ENCODE measurements at regions not wholly inside any gene's neighbourhood (a gene's known extent, or its start where the extent isn't known, plus 50 kb on each side); places are given as distances from the start of the nearest gene placed in this dataset.
"Not testable (repeated sequence)": the region's sequence is repeated elsewhere in the genome, so short reads cannot be mapped to it uniquely, and the experiment has no call there.

DNA sequence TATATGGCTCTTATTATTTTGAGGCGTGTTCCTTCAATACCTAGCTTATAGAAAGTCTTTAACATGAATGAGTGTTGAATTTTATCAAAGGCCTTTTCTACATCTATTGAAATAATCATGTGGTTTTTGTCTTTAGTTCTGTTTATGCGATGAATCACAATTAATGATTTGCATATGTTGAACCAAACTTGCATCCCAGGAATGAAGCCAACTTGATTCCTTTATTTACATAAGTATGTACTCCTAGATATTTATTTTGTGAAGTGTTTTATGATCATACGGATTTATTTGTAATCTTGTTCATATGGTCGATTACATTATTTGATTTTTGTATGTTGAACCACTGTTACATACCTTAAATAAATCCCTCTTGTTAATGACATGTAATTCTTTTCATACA lies 244.3 kb upstream of the KCND2 start:
- DNase-seq (no peak), ATAC-seq (no peak)
- intact Hi-C loops (cut with micrococcal nuclease): no loop called here

DNA sequence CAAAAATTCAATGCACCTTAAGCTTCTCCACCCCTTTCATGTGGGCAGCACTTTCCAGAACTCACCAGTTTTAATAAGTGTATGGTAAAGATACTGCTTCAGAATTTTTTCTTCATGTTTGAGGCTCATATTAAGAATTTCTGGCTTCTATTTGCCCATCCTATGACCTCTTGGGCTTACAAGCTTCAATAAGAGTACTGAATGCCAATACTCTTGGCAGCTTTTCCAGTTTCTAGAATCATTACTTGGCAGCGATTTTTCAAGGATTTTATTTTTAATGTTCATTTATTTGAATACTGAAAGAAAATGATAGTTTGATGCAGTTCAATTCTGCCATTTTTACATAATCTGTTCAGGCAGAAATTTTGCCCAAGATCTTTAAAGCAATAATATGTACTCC lies 242.1 kb upstream of the KCND2 start:
- no peak for ATAC-seq
- DNase-seq: no peak
- intact Hi-C loops (cut with micrococcal nuclease): no loop called here

DNA sequence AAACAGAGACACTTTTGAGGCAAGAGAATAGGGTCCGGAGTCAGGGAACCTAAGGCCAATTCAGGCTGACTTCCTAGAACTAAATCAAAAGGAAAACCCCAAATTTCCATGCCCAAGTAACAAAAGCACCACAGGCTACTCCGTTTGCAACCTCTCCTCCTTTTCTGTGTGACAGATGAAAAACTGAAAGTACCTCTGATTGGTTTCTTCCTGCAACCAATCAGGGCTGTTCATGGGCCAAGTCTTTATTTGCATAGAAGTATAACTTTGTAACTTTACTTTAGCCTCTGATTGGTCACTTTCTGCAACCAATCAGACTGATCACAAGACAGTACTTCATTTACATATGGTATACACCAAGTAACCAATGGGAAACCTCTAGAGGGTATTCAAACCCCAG lies 239.9 kb upstream of the KCND2 start:
- no peak for ATAC-seq
- no peak for DNase-seq
- intact Hi-C loops (cut with micrococcal nuclease): no loop called here

DNA sequence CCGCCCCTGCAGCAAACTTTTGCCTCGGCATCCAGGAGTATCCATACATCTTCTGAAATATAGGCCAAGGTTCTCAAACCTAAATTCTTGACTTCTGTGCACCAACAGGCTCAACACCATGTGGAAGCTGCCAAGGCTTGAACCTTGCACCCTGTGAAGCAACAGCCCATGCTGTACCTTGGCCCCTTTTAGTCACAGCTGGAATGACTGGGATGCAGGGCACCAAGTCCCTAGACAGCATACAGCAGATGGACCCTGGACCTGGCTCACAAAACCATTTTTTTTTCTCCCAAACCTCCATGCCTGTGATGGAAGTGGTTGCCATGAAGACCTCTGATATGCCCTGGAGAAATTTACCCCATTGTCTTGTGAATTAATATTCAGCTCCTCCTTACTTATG lies 233.8 kb upstream of the KCND2 start:
- intact Hi-C loops (cut with micrococcal nuclease): no loop called here
- no peak for DNase-seq
- no peak for ATAC-seq

DNA sequence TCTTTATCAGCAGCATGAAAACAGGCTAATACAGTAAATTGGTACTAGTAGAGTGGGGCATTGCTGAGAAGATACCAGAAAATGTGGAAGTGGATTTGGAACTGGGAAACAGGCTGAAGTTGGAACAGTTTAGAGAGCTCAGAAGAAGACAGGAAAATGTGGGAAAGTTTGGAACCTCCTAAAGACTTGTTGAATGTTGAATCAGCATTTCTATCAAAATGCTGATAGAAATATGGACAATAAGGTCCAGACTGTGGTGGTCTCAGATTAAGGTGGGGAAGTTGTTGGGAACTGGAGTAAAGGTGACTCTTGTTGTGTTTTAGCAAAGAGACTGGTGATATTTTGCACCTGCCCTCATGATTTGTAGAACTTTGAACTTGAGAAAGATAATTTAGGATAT lies 231.2 kb upstream of the KCND2 start:
- DNase-seq (no peak), ATAC-seq (no peak)
- intact Hi-C loops (cut with micrococcal nuclease): no loop called here

GRCh38 chr7:120043250-120043649 lies 229.7 kb upstream of the KCND2 start:
- intact Hi-C loops (cut with micrococcal nuclease): no loop called here
- DNase-seq (no peak), ATAC-seq (no peak)

DNA sequence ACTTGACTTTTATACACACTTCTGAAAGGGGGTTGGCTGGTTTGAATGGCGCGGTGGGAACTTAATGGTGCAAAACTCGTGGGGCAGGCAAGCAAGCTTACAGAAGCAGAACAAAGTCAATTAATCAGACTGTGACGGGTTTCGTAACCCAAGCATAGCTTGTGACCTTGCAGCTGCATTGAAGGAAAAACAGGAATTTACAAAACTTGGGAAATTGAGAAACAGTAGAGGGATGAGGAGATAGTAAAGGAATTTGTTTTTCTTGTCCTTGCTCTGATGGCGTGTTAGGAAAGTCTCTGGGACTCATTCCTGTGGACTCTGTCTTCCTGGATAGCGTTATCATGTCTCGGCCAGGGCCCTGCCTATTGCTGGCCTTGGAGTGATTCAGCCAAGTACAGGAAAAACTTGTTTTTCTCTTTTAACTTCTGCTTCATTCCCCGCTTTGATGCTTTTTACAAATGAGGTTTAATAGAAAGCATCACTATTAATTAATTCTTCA lies 220.0 kb upstream of the KCND2 start:
- DNase-seq: peak; percentile 51
- intact Hi-C loops (cut with micrococcal nuclease): no loop called here
- ATAC-seq: peak; percentile 97

- ATAC-seq (peak; percentile 86), DNase-seq (no peak)
- intact Hi-C loops (cut with micrococcal nuclease): no loop called here
Measured at GRCh38 chr7:120053390-120053961, 219.5 kb upstream of the KCND2 start.

- DNase-seq (no peak), ATAC-seq (no peak)
- intact Hi-C loops (cut with micrococcal nuclease): no loop called here
Measured at GRCh38 chr7:120054376-120055100, 218.4 kb upstream of the KCND2 start.

DNA sequence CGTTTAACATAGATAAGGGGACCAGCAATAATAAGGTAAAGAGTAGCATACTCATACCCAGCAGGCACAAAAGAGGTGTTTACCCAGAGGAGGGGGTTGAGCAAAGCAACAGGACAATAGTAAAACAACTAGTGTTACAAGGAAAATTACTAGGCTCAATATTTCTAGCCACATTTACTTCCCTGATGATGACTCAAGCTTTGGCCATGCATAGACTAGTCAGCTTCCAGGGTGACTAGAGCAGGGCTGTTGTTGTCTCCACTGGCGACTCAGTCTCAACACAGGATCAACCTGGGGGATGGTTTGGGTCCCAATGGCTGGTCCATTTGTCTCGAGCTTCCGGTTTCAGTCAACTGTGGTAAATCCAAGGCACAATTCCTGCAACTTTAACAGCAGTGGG lies 217.7 kb upstream of the KCND2 start:
- ATAC-seq: no peak
- intact Hi-C loops (cut with micrococcal nuclease): no loop called here
- DNase-seq: no peak

DNA sequence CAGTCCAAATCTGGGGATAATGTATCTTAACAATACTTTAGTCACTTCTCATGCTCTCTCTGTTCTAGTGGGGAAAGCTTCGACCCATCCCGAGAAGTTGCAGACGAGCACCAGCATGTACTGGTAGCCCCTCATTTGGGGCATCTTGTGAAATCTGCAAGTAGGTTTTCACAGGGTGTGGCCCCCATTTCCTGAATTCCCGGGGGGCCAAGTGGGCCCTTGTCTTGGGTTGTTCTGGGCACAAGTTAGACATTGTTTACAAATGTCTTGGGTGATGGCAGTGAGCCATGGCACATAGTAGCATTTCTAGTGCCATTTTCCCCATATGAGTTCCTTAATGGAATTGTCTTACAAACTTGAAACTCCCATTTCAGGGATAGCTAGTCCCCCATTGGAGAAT lies 216.7 kb upstream of the KCND2 start:
- intact Hi-C loops (cut with micrococcal nuclease): no loop called here
- ATAC-seq: no peak
- no peak for DNase-seq

DNA sequence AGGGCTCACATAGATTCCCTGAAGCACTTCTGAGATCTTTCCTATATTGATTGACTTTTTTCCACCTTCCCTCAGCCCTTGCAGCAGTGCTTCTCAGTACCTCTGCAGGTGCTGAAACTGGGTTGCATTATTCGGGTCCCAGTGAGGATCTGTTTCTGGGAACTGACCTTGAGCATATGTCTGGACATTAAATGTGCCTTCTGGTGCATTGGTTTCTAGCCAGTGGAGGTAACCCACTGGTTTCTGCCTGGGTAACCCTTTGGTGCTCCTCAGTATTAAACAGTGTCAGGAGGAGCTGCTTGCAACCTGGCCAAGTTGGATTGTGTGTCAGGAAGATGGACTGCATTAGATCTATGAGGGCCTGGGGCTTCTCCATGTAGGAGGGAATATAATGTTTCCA lies 213.3 kb upstream of the KCND2 start:
- DNase-seq: no peak
- intact Hi-C loops (cut with micrococcal nuclease): no loop called here
- ATAC-seq: no peak

DNA sequence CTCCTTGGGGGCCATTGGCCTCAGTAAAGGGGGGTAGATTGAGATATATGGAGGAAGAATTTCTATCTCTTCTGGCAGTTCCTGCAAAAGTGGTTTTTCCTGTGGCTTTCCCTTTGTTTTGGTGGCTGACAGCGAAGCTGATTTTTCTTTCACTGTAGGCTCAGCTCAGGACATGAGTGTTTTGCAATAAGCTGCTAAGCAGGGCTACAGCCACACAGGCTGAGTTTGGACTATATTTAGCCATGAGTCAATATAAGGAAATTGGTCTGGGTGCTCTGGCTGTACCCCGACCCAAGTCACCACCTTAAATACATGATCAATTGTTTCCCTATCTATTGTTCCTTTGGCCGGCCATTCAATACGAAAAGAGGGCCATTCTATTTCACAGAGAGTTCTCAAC lies 212.7 kb upstream of the KCND2 start:
- intact Hi-C loops (cut with micrococcal nuclease): no loop called here
- ATAC-seq (peak; percentile 38), DNase-seq (no peak)

DNA sequence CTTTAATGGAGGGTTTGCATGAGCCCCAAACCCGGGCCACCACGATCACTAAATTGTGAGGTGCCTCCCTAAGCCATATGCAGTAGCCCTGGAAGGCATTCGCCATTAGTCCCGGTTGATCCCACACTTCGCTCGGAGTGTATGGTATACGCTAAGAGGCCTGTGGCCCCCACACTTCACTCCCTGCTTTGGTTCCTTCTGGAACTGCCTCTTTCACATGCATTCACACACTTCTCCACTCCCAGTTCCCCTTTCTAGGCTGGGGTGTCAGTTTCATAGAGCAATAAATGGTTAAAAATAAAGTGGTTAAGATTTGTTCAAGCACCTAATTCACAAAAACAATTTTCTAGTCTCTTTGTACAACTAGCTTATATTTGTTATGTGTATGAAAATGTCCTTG lies 212.1 kb upstream of the KCND2 start:
- intact Hi-C loops (cut with micrococcal nuclease): no loop called here
- DNase-seq: no peak
- ATAC-seq: no peak

DNA sequence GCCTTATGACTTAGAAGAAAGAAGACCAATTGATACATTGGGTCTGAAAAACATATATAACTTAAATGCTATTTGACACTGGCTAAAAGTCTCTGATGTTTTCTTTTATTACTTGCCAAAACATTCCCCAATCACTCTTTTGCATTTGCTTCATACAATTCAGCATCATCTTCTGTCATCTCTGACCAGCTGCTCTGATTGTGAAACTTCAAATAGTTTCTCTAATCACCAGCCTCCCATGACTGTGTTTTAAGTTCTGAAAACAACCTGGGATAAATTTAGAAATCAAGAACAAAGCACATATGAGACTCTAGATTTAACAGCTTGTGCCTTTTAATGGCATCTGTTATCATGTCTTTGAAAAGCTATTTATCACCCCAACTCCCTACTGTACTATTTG lies 208.4 kb upstream of the KCND2 start:
- intact Hi-C loops (cut with micrococcal nuclease): no loop called here
- DNase-seq (no peak), ATAC-seq (no peak)

DNA sequence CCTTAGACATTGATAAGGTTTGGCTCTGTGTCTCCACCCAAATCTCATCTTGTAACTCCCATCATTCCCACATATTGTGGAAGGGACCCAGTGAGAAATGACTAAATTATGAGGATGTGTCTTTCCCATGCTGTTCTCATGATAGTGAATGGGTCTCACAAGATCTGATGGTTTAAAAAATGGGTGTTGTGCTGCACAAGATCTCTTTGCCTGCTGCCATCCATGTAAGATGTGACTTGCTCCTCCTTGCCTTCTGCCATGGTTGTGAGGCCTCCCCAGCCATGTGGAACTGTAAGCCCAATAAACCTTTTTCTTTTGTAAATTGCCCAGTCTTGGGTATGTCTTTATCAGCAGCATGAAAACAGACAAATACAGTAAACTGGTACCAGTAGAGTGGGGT lies 206.1 kb upstream of the KCND2 start:
- DNase-seq; ATAC-seq; intact Hi-C loops (cut with micrococcal nuclease): not testable (repeated sequence)

DNA sequence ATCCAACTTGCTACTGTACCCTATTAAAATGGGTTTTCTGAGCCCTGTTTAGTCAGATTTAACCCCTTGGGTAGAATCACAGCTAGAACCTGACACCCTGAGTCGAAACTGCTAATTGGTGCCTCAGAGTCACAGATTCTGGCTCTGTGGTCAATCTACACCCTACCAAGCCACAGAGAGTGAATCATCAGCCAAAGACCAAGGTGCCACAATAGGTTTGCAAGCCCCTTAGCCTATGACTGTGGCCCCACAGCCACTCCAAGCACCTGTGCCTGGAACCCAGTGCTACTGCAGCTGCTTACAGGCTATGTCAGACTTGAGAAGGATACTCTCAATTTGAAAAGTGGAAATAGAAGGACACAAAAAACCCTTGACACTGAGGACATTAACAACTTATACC lies 202.8 kb upstream of the KCND2 start:
- DNase-seq (no peak), ATAC-seq (no peak)
- intact Hi-C loops (cut with micrococcal nuclease): no loop called here

DNA sequence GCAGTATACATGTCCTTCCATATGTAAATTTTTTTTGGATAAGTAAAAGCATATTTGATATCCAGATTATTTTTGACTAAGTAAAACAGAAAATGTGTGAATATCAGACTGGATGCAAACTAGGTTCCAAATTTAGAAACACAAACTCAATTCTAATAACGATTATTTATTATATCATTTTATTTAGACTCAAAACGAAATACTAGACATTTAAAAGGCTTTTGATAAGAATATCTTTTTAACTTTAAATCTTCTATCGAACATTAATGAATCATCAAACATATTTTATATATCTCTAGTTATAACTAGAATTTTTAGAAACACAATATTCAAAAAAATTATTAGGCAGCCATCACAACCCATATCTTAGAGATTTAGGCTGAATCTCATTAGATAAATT lies 195.2 kb upstream of the KCND2 start:
- ATAC-seq (no peak), DNase-seq (no peak)
- intact Hi-C loops (cut with micrococcal nuclease): no loop called here

GRCh38 chr7:120079022-120079421 lies 194.0 kb upstream of the KCND2 start:
- ATAC-seq: no peak
- intact Hi-C loops (cut with micrococcal nuclease): no loop called here
- DNase-seq: no peak

DNA sequence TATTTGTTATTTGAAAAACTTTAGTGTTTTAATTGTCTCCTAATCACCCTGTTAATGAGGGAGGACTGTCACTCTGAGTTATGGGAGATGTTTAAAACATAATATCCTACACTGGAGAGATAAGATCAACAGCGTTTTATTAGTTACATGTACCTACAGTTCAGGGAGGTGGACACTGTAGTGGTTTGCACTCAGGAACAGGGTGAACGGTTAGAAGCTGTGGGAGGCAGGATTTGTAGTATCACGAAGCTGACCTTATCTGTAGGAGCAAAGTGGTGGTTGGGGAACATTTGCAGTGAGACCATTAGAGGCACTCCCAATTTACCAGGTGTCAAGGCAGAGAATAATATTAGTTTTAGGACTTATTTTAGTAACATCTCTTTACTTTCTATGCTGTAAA lies 193.3 kb upstream of the KCND2 start:
- no peak for DNase-seq
- intact Hi-C loops (cut with micrococcal nuclease): no loop called here
- ATAC-seq: no peak

DNA sequence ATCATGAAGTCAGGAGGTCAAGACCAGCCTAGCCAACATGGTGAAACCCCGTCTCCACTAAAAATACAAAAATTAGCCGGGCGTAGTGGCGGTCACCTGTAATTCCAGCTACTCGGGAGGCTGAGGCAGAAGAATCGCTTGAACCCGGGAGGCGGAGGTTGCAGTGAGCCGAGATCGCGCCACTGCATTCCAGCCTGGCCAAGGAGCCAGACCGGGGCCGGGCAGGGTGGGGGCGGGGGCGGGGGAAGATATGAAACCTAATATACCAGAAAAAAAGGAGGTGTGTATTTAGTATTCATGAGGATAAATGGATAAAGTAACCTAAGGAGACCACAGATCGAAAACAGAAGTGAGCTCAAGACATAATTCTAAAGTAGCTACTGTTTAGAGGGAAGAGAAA lies 186.5 kb upstream of the KCND2 start:
- DNase-seq; ATAC-seq; intact Hi-C loops (cut with micrococcal nuclease): not testable (repeated sequence)

Data from left ventricle myocardium superior (tissue), 1 donor.